ENCODE measurements at regions not wholly inside any gene's neighbourhood (a gene's known extent, or its start where the extent isn't known, plus 50 kb on each side); places are given as distances from the start of the nearest gene placed in this dataset.
"Not testable (repeated sequence)": the region's sequence is repeated elsewhere in the genome, so short reads cannot be mapped to it uniquely, and the experiment has no call there.

GRCh38 chr18:29730073-29730472 lies 1312.5 kb downstream of the DSC3 start:
- H3K9me3 ChIP-seq (ENCODE audit: control insufficient read depth in 2 of 2, low read length in 2 of 2): peaks cover 0 to 4% of the 10 kb centered on the region in 2 donors
- no peak overlapping the region for H3K27ac ChIP-seq (ENCODE audit: low read depth in 2 of 2, low read length in 2 of 2)
- no peak overlapping the region for H3K9ac ChIP-seq (ENCODE audit: low read depth in 1 of 2, low read length in 2 of 2)
- no peaks in the 10 kb centered on the region for H3K27me3 ChIP-seq (ENCODE audit: control insufficient read depth in 2 of 2, insufficient read depth in 2 of 2, low read length in 2 of 2)
- no peaks in the 10 kb centered on the region for H3K36me3 ChIP-seq (ENCODE audit: control insufficient read depth in 2 of 2, insufficient read depth in 2 of 2, low read length in 2 of 2)
- no peak overlapping the region for H3K4me3 ChIP-seq (ENCODE audit: low read length in 2 of 2)
- no peaks in the 10 kb centered on the region for H3K4me1 ChIP-seq (ENCODE audit: control insufficient read depth in 2 of 2, insufficient read depth in 2 of 2, low read length in 2 of 2)

- no peak overlapping the region for H3K27ac ChIP-seq (ENCODE audit: low read depth in 2 of 2, low read length in 2 of 2)
- H3K27me3 ChIP-seq (ENCODE audit: control insufficient read depth in 2 of 2, insufficient read depth in 2 of 2, low read length in 2 of 2): no peaks in the 10 kb centered on the region
- H3K9ac ChIP-seq (ENCODE audit: low read depth in 1 of 2, low read length in 2 of 2): no peak overlapping the region
- no peaks in the 10 kb centered on the region for H3K36me3 ChIP-seq (ENCODE audit: control insufficient read depth in 2 of 2, insufficient read depth in 2 of 2, low read length in 2 of 2)
- H3K9me3 ChIP-seq (ENCODE audit: control insufficient read depth in 2 of 2, low read length in 2 of 2): peaks cover 0 to 4% of the 10 kb centered on the region in 2 donors
- H3K4me3 ChIP-seq (ENCODE audit: low read length in 2 of 2): no peak overlapping the region
- H3K4me1 ChIP-seq (ENCODE audit: control insufficient read depth in 2 of 2, insufficient read depth in 2 of 2, low read length in 2 of 2): no peaks in the 10 kb centered on the region
Measured at GRCh38 chr18:29726646-29727045, 1315.9 kb downstream of the DSC3 start.

GRCh38 chr18:29723486-29723885 lies 1319.1 kb downstream of the DSC3 start:
- H3K27me3 ChIP-seq (ENCODE audit: control insufficient read depth in 2 of 2, insufficient read depth in 2 of 2, low read length in 2 of 2); H3K9ac ChIP-seq (ENCODE audit: low read depth in 1 of 2, low read length in 2 of 2); H3K4me1 ChIP-seq (ENCODE audit: control insufficient read depth in 2 of 2, insufficient read depth in 2 of 2, low read length in 2 of 2); H3K36me3 ChIP-seq (ENCODE audit: control insufficient read depth in 2 of 2, insufficient read depth in 2 of 2, low read length in 2 of 2); H3K27ac ChIP-seq (ENCODE audit: low read depth in 2 of 2, low read length in 2 of 2); H3K9me3 ChIP-seq (ENCODE audit: control insufficient read depth in 2 of 2, low read length in 2 of 2); H3K4me3 ChIP-seq (ENCODE audit: low read length in 2 of 2): not testable (repeated sequence)

GRCh38 chr18:29715960-29716359 lies 1326.6 kb downstream of the DSC3 start:
- H3K4me1 ChIP-seq (ENCODE audit: control insufficient read depth in 2 of 2, insufficient read depth in 2 of 2, low read length in 2 of 2); H3K36me3 ChIP-seq (ENCODE audit: control insufficient read depth in 2 of 2, insufficient read depth in 2 of 2, low read length in 2 of 2); H3K27ac ChIP-seq (ENCODE audit: low read depth in 2 of 2, low read length in 2 of 2); H3K27me3 ChIP-seq (ENCODE audit: control insufficient read depth in 2 of 2, insufficient read depth in 2 of 2, low read length in 2 of 2); H3K9me3 ChIP-seq (ENCODE audit: control insufficient read depth in 2 of 2, low read length in 2 of 2); H3K4me3 ChIP-seq (ENCODE audit: low read length in 2 of 2); H3K9ac ChIP-seq (ENCODE audit: low read depth in 1 of 2, low read length in 2 of 2): not testable (repeated sequence)

- H3K9ac ChIP-seq (ENCODE audit: low read depth in 1 of 2, low read length in 2 of 2): no peak overlapping the region
- no peak overlapping the region for H3K27ac ChIP-seq (ENCODE audit: low read depth in 2 of 2, low read length in 2 of 2)
- H3K4me3 ChIP-seq (ENCODE audit: low read length in 2 of 2): no peak overlapping the region
- H3K27me3 ChIP-seq (ENCODE audit: control insufficient read depth in 2 of 2, insufficient read depth in 2 of 2, low read length in 2 of 2): no peaks in the 10 kb centered on the region
- no peaks in the 10 kb centered on the region for H3K36me3 ChIP-seq (ENCODE audit: control insufficient read depth in 2 of 2, insufficient read depth in 2 of 2, low read length in 2 of 2)
- H3K9me3 ChIP-seq (ENCODE audit: control insufficient read depth in 2 of 2, low read length in 2 of 2): peaks cover 0 to 6% of the 10 kb centered on the region in 2 donors
- no peaks in the 10 kb centered on the region for H3K4me1 ChIP-seq (ENCODE audit: control insufficient read depth in 2 of 2, insufficient read depth in 2 of 2, low read length in 2 of 2)
Measured at GRCh38 chr18:29712785-29713184, 1329.8 kb downstream of the DSC3 start.

- H3K9me3 ChIP-seq (ENCODE audit: control insufficient read depth in 2 of 2, low read length in 2 of 2): peaks cover 0 to 3% of the 10 kb centered on the region in 2 donors
- no peaks in the 10 kb centered on the region for H3K4me1 ChIP-seq (ENCODE audit: control insufficient read depth in 2 of 2, insufficient read depth in 2 of 2, low read length in 2 of 2)
- H3K36me3 ChIP-seq (ENCODE audit: control insufficient read depth in 2 of 2, insufficient read depth in 2 of 2, low read length in 2 of 2): no peaks in the 10 kb centered on the region
- H3K27ac ChIP-seq (ENCODE audit: low read depth in 2 of 2, low read length in 2 of 2): no peak overlapping the region
- H3K27me3 ChIP-seq (ENCODE audit: control insufficient read depth in 2 of 2, insufficient read depth in 2 of 2, low read length in 2 of 2): no peaks in the 10 kb centered on the region
- H3K4me3 ChIP-seq (ENCODE audit: low read length in 2 of 2): no peak overlapping the region
- H3K9ac ChIP-seq (ENCODE audit: low read depth in 1 of 2, low read length in 2 of 2): no peak overlapping the region
Measured at GRCh38 chr18:29711932-29712331, 1330.6 kb downstream of the DSC3 start.

- Histone ChIP-seq H3K4me3 (ENCODE audit: low read length in 2 of 2) (no peak overlapping the region), H3K9ac (ENCODE audit: low read depth in 1 of 2, low read length in 2 of 2) (no peak overlapping the region), H3K27ac (ENCODE audit: low read depth in 2 of 2, low read length in 2 of 2) (no peak overlapping the region), H3K36me3 (ENCODE audit: control insufficient read depth in 2 of 2, insufficient read depth in 2 of 2, low read length in 2 of 2) (no peaks in the 10 kb centered on the region), H3K4me1 (ENCODE audit: control insufficient read depth in 2 of 2, insufficient read depth in 2 of 2, low read length in 2 of 2) (no peaks in the 10 kb centered on the region), H3K27me3 (ENCODE audit: control insufficient read depth in 2 of 2, insufficient read depth in 2 of 2, low read length in 2 of 2) (no peaks in the 10 kb centered on the region), H3K9me3 (ENCODE audit: control insufficient read depth in 2 of 2, low read length in 2 of 2) (no peaks in the 10 kb centered on the region)
Measured at GRCh38 chr18:29693334-29693733, 1349.2 kb downstream of the DSC3 start.

GRCh38 chr18:29681578-29681977 lies 1361.0 kb downstream of the DSC3 start:
- Histone ChIP-seq H3K4me3 (ENCODE audit: low read length in 2 of 2) (no peak overlapping the region), H3K27ac (ENCODE audit: low read depth in 2 of 2, low read length in 2 of 2) (no peak overlapping the region), H3K36me3 (ENCODE audit: control insufficient read depth in 2 of 2, insufficient read depth in 2 of 2, low read length in 2 of 2) (no peaks in the 10 kb centered on the region), H3K27me3 (ENCODE audit: control insufficient read depth in 2 of 2, insufficient read depth in 2 of 2, low read length in 2 of 2) (no peaks in the 10 kb centered on the region), H3K9ac (ENCODE audit: low read depth in 1 of 2, low read length in 2 of 2) (no peak overlapping the region), H3K9me3 (ENCODE audit: control insufficient read depth in 2 of 2, low read length in 2 of 2) (peaks cover 0 to 3% of the 10 kb centered on the region in 2 donors), H3K4me1 (ENCODE audit: control insufficient read depth in 2 of 2, insufficient read depth in 2 of 2, low read length in 2 of 2) (no peaks in the 10 kb centered on the region)

- Histone ChIP-seq H3K27ac (ENCODE audit: low read depth in 2 of 2, low read length in 2 of 2) (no peak overlapping the region), H3K4me3 (ENCODE audit: low read length in 2 of 2) (no peak overlapping the region), H3K27me3 (ENCODE audit: control insufficient read depth in 2 of 2, insufficient read depth in 2 of 2, low read length in 2 of 2) (no peaks in the 10 kb centered on the region), H3K36me3 (ENCODE audit: control insufficient read depth in 2 of 2, insufficient read depth in 2 of 2, low read length in 2 of 2) (no peaks in the 10 kb centered on the region), H3K4me1 (ENCODE audit: control insufficient read depth in 2 of 2, insufficient read depth in 2 of 2, low read length in 2 of 2) (no peaks in the 10 kb centered on the region), H3K9me3 (ENCODE audit: control insufficient read depth in 2 of 2, low read length in 2 of 2) (peaks cover 0 to 1% of the 10 kb centered on the region in 2 donors), H3K9ac (ENCODE audit: low read depth in 1 of 2, low read length in 2 of 2) (no peak overlapping the region)
Measured at GRCh38 chr18:29664278-29665036, 1378.1 kb downstream of the DSC3 start.

GRCh38 chr18:29661924-29662323 lies 1380.6 kb downstream of the DSC3 start:
- Histone ChIP-seq H3K27ac (ENCODE audit: low read depth in 2 of 2, low read length in 2 of 2) (no peak overlapping the region), H3K36me3 (ENCODE audit: control insufficient read depth in 2 of 2, insufficient read depth in 2 of 2, low read length in 2 of 2) (no peaks in the 10 kb centered on the region), H3K4me1 (ENCODE audit: control insufficient read depth in 2 of 2, insufficient read depth in 2 of 2, low read length in 2 of 2) (no peaks in the 10 kb centered on the region), H3K27me3 (ENCODE audit: control insufficient read depth in 2 of 2, insufficient read depth in 2 of 2, low read length in 2 of 2) (no peaks in the 10 kb centered on the region), H3K4me3 (ENCODE audit: low read length in 2 of 2) (no peak overlapping the region), H3K9me3 (ENCODE audit: control insufficient read depth in 2 of 2, low read length in 2 of 2) (peaks cover 0 to 3% of the 10 kb centered on the region in 2 donors), H3K9ac (ENCODE audit: low read depth in 1 of 2, low read length in 2 of 2) (no peak overlapping the region)

Measured in mucosa of rectum (tissue), 2 donors.